Activated T-cell treated with anti-CD3 and anti-CD28 coated beads, Interleukin-2, amount 50 U/mL, for 4 hours (primary cell): ENCODE measurements at regions not wholly inside any gene's neighbourhood (a gene's known extent, or its start where the extent isn't known, plus 50 kb on each side); places are given as distances from the start of the nearest gene placed in this dataset.
"Not testable (repeated sequence)": the region's sequence is repeated elsewhere in the genome, so short reads cannot be mapped to it uniquely, and the experiment has no call there.

Experiments
- ATAC-seq, 2 donors: fragments of 200-7000 bp; cut with Tn5 transposase; one replicate each; pipeline ENCODE4 v1.10.0; 2021
- DNase-seq: peaks from one replicate; pipeline ENCODE4 v3.0.0-alpha.2; 2020
- H3K27me3 Mint-ChIP-seq: one replicate; pipeline ENCODE4 v1.8.0; 2021; ENCODE audit warnings: low read depth, mixed read lengths
- H3K36me3 Mint-ChIP-seq: one replicate; pipeline ENCODE4 v1.8.0; 2022; ENCODE audit warnings: mixed read lengths; ENCODE audit not compliant: insufficient read depth
- H3K4me1 Mint-ChIP-seq: one replicate; pipeline ENCODE4 v1.8.0; 2021; ENCODE audit warnings: low read depth, mixed read lengths
- H3K4me3 Mint-ChIP-seq: one replicate; pipeline ENCODE4 v1.8.0; 2021; ENCODE audit warnings: mild to moderate bottlenecking, moderate library complexity, mixed read lengths
- H3K9me3 Mint-ChIP-seq: one replicate; pipeline ENCODE4 v1.8.0; 2021; ENCODE audit warnings: mixed read lengths

DNA sequence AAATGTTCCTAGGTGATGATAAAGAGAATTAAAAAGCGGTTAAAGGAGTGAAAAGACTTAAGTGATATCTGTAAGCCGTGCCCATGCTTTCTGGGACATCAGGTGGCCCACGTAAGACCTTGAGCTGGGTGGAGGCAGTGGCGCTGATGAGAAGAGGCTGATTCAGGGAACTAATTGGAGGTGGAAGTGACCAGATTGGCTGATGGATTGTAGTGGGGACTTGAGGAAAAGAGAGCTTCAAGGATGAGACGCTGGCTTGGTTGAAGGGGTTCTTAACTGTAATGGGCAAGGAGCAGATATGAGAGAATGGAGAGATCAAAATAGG is 69.1 kb upstream of the EP300 start:
- no peak for DNase-seq
- H3K4me3 Mint-ChIP-seq, result peak overlapping the region; percentile 77
- peaks cover 12% of the 10 kb centered on the region for H3K4me1 Mint-ChIP-seq
- no peaks in the 10 kb centered on the region for H3K36me3 Mint-ChIP-seq
- H3K27me3 Mint-ChIP-seq, result peaks cover 2% of the 10 kb centered on the region
- H3K9me3 Mint-ChIP-seq, result no peaks in the 10 kb centered on the region
- ATAC-seq, result no peak

DNA sequence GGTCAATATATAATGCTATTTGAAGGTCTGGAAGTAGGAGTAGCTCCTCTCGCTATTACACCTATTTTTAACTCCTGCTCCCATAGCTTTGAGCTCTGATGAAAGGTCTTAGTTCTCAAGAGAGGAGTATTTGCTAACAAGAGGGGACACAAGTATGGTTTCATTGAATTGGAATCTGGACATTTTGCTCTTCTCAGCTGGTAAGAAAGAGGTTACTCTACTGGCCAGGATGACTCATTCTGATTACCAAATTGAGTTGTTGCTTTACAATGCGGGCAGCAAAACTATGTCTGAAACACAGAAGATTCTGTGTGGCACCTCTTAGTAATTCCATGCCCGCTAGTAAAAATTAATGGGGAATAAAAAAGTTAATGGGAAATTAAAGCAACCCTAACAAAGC is 63.6 kb upstream of the EP300 start:
- no peak overlapping the region for H3K4me3 Mint-ChIP-seq
- H3K9me3 Mint-ChIP-seq, result no peaks in the 10 kb centered on the region
- H3K27me3 Mint-ChIP-seq, result no peaks in the 10 kb centered on the region
- no peak for ATAC-seq
- no peak for DNase-seq
- H3K36me3 Mint-ChIP-seq, result no peaks in the 10 kb centered on the region
- no peaks in the 10 kb centered on the region for H3K4me1 Mint-ChIP-seq

DNA sequence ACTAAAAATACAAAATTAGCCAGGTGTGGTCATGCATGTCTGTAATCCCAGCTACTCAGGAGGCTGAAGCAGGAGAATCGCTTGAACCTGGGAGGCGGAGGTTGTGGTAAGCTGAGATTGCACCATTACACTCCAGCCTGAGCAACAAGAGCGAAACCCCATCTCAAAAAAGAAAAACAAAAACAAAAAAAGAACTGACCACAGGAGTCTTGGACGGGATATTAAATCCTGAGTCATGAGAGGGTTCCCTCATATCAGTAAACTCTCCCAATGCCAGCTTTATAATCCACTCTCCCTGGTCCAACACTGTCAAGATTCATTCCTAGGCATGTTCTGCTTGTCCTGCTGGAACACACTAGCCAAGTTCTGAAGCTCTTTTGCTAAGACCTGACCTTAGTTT is 61.5 kb upstream of the EP300 start:
- DNase-seq, result no peak
- no peaks in the 10 kb centered on the region for H3K4me1 Mint-ChIP-seq
- no peaks in the 10 kb centered on the region for H3K27me3 Mint-ChIP-seq
- H3K9me3 Mint-ChIP-seq, result no peaks in the 10 kb centered on the region
- no peaks in the 10 kb centered on the region for H3K36me3 Mint-ChIP-seq
- no peak overlapping the region for H3K4me3 Mint-ChIP-seq
- no peak for ATAC-seq

DNA sequence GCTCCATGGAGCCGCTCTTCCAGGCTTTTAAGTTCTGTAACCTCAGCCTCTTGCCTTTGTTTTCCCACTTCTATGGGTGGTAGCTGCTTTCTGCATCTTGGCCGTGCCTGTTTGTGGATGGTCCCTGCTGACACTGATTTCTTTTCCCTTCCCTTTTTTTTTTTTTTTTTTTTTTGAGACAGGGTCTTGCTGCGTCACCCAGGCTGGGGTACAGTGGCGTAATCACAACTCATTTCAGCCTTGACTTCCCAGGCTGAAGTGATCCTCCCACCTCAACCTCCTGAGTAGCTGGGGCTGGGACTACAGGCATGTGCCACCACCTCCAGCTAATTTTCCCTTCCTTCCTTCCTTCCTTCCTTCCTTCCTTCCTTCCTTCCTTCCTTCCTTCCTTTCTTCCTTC is 57.7 kb upstream of the EP300 start:
- Mint-ChIP-seq H3K9me3 (no peaks in the 10 kb centered on the region), H3K4me3 (no peak overlapping the region)
- no peak for ATAC-seq

DNA sequence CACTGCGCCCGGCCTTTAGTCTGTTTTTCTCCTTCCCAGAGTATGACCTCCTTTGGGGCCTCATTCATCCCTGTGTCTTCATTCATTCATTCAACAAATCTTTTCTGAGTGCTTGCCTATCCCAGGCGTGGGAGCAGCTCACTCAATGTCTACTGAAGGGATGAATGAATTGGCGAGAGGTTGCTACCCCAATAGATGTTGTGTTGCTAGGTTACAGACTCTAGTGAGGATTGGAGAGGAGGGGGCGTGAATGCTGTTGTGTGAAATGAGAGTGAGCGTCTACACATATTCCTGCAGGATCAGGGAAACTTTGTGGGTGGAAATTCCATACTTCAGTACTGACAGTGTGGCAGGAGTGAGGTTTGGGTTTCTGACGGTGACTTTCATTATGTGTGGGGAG is 55.5 kb upstream of the EP300 start:
- H3K27me3 Mint-ChIP-seq, result no peaks in the 10 kb centered on the region
- ATAC-seq, result no peak

More for the DNA sequence above, 57.7 kb upstream of the EP300 start:
- DNase-seq, result no peak
- H3K27me3 Mint-ChIP-seq, result no peaks in the 10 kb centered on the region
- H3K36me3 Mint-ChIP-seq, result no peaks in the 10 kb centered on the region
- H3K4me1 Mint-ChIP-seq, result no peaks in the 10 kb centered on the region

GRCh38 chr22:41038732-41039131 is 53.7 kb upstream of the EP300 start:
- ATAC-seq (no peak), DNase-seq (no peak)
- Mint-ChIP-seq H3K4me1 (no peaks in the 10 kb centered on the region), H3K27me3 (no peaks in the 10 kb centered on the region), H3K36me3 (no peaks in the 10 kb centered on the region), H3K4me3 (no peak overlapping the region), H3K9me3 (no peaks in the 10 kb centered on the region)

More for the DNA sequence above, 55.5 kb upstream of the EP300 start:
- Mint-ChIP-seq H3K4me1 (no peaks in the 10 kb centered on the region), H3K4me3 (no peak overlapping the region), H3K9me3 (no peaks in the 10 kb centered on the region), H3K36me3 (no peaks in the 10 kb centered on the region)
- no peak for DNase-seq

DNA sequence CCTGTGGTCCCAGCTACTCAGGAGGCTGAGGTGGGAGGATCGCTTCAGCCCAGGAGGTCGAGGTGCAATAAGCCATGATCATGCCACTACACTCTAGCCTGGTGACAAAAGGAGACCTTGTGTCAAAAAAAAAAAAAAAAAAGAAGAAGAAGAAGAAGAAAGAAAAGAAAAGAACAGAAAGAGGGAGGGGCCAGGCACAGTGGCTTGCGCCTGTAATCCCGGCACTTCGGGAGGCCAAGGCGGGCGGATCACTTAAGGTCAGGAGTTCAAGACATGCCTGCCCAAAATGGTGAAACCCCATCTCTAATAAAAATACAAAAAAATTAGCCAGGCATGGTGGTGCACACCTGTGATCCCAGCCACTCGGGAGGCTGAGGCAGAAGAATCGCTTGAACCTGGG is 52.8 kb upstream of the EP300 start:
- DNase-seq, H3K27me3 Mint-ChIP-seq, ATAC-seq, H3K9me3 Mint-ChIP-seq, H3K36me3 Mint-ChIP-seq, H3K4me1 Mint-ChIP-seq, H3K4me3 Mint-ChIP-seq: not testable (repeated sequence)

- DNase-seq (no peak), ATAC-seq (no peak)
- no peak overlapping the region for H3K4me3 Mint-ChIP-seq
- no peaks in the 10 kb centered on the region for H3K9me3 Mint-ChIP-seq
- H3K36me3 Mint-ChIP-seq, result no peaks in the 10 kb centered on the region
- no peaks in the 10 kb centered on the region for H3K27me3 Mint-ChIP-seq
- H3K4me1 Mint-ChIP-seq, result no peaks in the 10 kb centered on the region
Observed at GRCh38 chr22:41040483-41040882, 51.9 kb upstream of the EP300 start.

DNA sequence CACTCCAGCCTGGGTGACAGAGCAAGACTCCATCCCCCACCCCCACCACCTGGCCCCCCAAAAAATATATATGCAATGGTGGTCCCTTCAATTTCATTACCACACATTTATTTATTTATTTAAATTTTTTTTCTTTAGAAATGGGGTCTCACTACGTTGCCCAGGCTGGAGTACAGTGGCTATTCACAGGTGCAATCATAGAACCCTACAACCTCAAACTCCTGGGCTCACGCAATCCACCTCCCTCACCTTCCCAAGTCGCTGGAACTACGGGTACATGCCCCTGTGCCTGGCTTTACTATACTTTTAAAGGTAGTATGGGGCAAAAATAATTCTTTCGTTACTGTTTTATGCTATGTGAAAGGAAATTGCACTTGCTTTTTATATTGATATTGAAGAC is 50.9 kb upstream of the EP300 start:
- ATAC-seq (no peak), DNase-seq (no peak)
- H3K4me3 Mint-ChIP-seq, result no peak overlapping the region
- H3K9me3 Mint-ChIP-seq, result no peaks in the 10 kb centered on the region
- no peaks in the 10 kb centered on the region for H3K27me3 Mint-ChIP-seq
- no peaks in the 10 kb centered on the region for H3K36me3 Mint-ChIP-seq
- H3K4me1 Mint-ChIP-seq, result no peaks in the 10 kb centered on the region
